ENCODE measurements at regions not wholly inside any gene's neighbourhood (a gene's known extent, or its start where the extent isn't known, plus 50 kb on each side); places are given as distances from the start of the nearest gene placed in this dataset.

- no peak for TF ChIP-seq HOXA7 (CRISPR knock-in tag; IDR thresholded peaks at IDR 0.05)
- TF ChIP-seq FOSB (CRISPR knock-in tag; IDR thresholded peaks at IDR 0.05) = no peak
- TF ChIP-seq FOSL2 (IDR thresholded peaks at IDR 0.05) = no peak
- no peak for TF ChIP-seq FOSL2 (CRISPR knock-in tag; IDR thresholded peaks at IDR 0.05)
- no peak for TF ChIP-seq HES2 (IDR thresholded peaks at IDR 0.05)
- no peak for TF ChIP-seq JUNB (IDR thresholded peaks at IDR 0.05)
- TF ChIP-seq EHF (CRISPR knock-in tag; IDR thresholded peaks at IDR 0.05) = no peak
- TF ChIP-seq NR3C1 (IDR thresholded peaks at IDR 0.05) = no peak
- Histone ChIP-seq H3K4me3 (no peak overlapping the region), H3K4me1 (no peaks in the 10 kb centered on the region), H3K4me2 (no peak overlapping the region), H3K9me3 (no peaks in the 10 kb centered on the region), H3K27ac (no peak overlapping the region)
- POLR2A ChIA-PET = no interaction called here
- no peak for FAIRE-seq
- CTCF ChIA-PET = no interaction called here
- 8% methylated on average over 6 of the region's 6 CpGs for WGBS (ENCODE audit: missing lambda C conversion rate)
- DNase-seq (ENCODE audit: low read depth in 1 of 2, low spot score in 1 of 2) = no peak
- no peak for ATAC-seq
Measured at GRCh38 chr5:4373051-4373820, 766.9 kb upstream of the ADAMTS16 start.

DNA sequence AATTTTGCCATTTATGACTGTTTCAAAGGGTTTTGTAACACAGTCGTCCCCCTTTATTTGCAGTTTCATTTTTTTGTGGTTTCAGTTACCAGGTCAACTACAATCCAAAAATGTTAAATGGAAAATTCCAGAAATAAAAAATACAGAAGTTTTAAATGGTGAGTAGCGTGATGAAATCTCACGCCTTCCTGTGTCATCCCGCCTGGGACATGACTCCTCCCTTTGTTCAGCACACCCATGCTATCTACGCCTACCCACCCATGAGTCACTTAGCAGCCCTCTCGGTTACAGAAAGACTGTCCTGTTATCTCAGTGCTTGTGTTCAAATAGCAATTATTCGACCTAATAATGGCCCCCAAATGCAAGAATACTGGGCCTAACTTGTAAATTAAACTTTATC lies 765.3 kb upstream of the ADAMTS16 start:
- TF ChIP-seq TP53 (CRISPR knock-in tag; IDR thresholded peaks at IDR 0.05) = no peak
- TF ChIP-seq PHF8 (IDR thresholded peaks at IDR 0.05; ENCODE audit: borderline replicate concordance, low read depth) = no peak
- TF ChIP-seq ZFP36 (IDR thresholded peaks at IDR 0.05; ENCODE audit: borderline replicate concordance, partially characterized antibody) = no peak
- TF ChIP-seq FOSL2 (IDR thresholded peaks at IDR 0.05) = no peak
- no peak for TF ChIP-seq FOSL2 (CRISPR knock-in tag; IDR thresholded peaks at IDR 0.05)
- no peak for TF ChIP-seq RCOR1 (IDR thresholded peaks at IDR 0.05; ENCODE audit: low read depth, low read length)
- no peak for TF ChIP-seq REST (IDR thresholded peaks at IDR 0.05)
- TF ChIP-seq EHMT2 (IDR thresholded peaks at IDR 0.05; ENCODE audit: low read depth) = no peak
- TF ChIP-seq GATA3 (IDR thresholded peaks at IDR 0.05; ENCODE audit: borderline replicate concordance) = no peak
- ATAC-seq (no peak), FAIRE-seq (no peak), DNase-seq (ENCODE audit: low read depth in 1 of 2, low spot score in 1 of 2) (peak in 1 of 2 experiments; percentile 1)
- POLR2A ChIA-PET = no interaction called here
- no peaks in the 10 kb centered on the region for H3K4me1 ChIP-seq
- H3K4me2 ChIP-seq = no peak overlapping the region
- WGBS (ENCODE audit: missing lambda C conversion rate) = 3% methylated on average over 7 of the region's 7 CpGs
- CTCF ChIA-PET = no interaction called here
- H3K27ac ChIP-seq = no peak overlapping the region
- H3K4me3 ChIP-seq = no peak overlapping the region
- H3K9me3 ChIP-seq = no peaks in the 10 kb centered on the region

DNA sequence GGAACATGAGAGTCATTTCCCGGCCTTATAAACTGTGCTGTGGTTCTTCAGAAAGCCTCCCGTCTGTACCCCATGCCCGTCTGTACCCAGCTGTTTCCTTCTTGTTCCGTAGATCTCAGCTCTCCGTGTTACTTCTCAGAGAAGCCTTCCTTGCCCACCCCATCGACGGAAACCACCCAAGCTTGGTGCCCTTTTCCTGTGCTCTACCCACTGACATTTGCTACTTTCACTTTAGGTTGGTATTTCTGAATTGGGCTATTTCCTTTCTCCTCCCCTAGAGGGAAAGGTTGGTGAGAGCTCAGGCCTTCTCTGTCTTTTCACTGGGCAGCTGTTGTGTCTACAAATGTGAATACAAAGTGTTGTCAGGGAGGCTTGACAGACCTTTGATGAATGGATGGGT lies 764.5 kb upstream of the ADAMTS16 start:
- no peaks in the 10 kb centered on the region for H3K4me1 ChIP-seq
- DNase-seq (ENCODE audit: low read depth in 1 of 2, low spot score in 1 of 2) (no peak), ATAC-seq (no peak), FAIRE-seq (no peak)
- POLR2A ChIA-PET = no interaction called here
- H3K9me3 ChIP-seq = no peaks in the 10 kb centered on the region
- WGBS (ENCODE audit: missing lambda C conversion rate) = 8% methylated on average over 7 of the region's 7 CpGs
- TF ChIP-seq SMC3 (IDR thresholded peaks at IDR 0.05) = no peak
- no peak for TF ChIP-seq POLR2AphosphoS2 (conservative IDR thresholded peaks at IDR 0.05; ENCODE audit: low read length)
- TF ChIP-seq ZFP36 (IDR thresholded peaks at IDR 0.05; ENCODE audit: borderline replicate concordance, partially characterized antibody) = no peak
- H3K27ac ChIP-seq = no peak overlapping the region
- H3K4me3 ChIP-seq = no peak overlapping the region
- H3K4me2 ChIP-seq = no peak overlapping the region
- CTCF ChIA-PET = no interaction called here

DNA sequence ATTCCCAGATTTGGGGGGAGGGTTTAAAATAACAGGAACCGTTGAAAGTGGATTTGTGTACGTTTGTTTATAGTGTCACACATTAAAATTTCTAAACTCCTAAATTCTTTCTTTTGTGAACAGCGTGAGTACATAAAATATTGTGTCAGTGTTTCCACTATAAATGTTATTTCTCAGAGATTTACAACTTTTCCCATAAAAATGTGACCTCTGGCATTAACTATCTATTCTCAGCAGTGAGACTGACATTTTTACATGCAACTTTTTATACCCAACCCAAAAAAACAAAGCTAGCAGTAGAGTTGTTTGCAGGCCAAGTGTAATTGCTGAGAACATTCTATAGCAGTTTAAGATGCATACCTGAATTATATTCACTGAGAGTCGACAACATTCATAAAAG lies 757.0 kb upstream of the ADAMTS16 start:
- Histone ChIP-seq H3K4me2 (no peak overlapping the region), H3K4me1 (no peaks in the 10 kb centered on the region), H3K4me3 (no peak overlapping the region), H3K9me3 (no peaks in the 10 kb centered on the region), H3K27ac (no peak overlapping the region)
- POLR2A ChIA-PET = no interaction called here
- ATAC-seq (no peak), FAIRE-seq (no peak), DNase-seq (ENCODE audit: low read depth in 1 of 2, low spot score in 1 of 2) (no peak)
- 2% methylated on average over 4 of the region's 4 CpGs for WGBS (ENCODE audit: missing lambda C conversion rate)
- CTCF ChIA-PET = no interaction called here
- no peak for TF ChIP-seq BHLHE40 (IDR thresholded peaks at IDR 0.05; ENCODE audit: low read depth, low read length)
- no peak for TF ChIP-seq NR3C1 (IDR thresholded peaks at IDR 0.05)
- no peak for TF ChIP-seq MAFK (IDR thresholded peaks at IDR 0.05; ENCODE audit: partially characterized antibody)
- no peak for TF ChIP-seq CHD2 (IDR thresholded peaks at IDR 0.05; ENCODE audit: low read length, partially characterized antibody)
- TF ChIP-seq EHF (CRISPR knock-in tag; IDR thresholded peaks at IDR 0.05) = no peak
- no peak for TF ChIP-seq ZC3H11A (IDR thresholded peaks at IDR 0.05)
- no peak for TF ChIP-seq POLR2A (IDR thresholded peaks at IDR 0.05; ENCODE audit: low read length)
- TF ChIP-seq CBX8 (IDR thresholded peaks at IDR 0.05) = no peak
- TF ChIP-seq PHF8 (IDR thresholded peaks at IDR 0.05; ENCODE audit: borderline replicate concordance, low read depth) = no peak
- no peak for TF ChIP-seq RAD21 (conservative IDR thresholded peaks at IDR 0.05 in 1 of 2, IDR thresholded peaks at IDR 0.05 in 1 of 2)
- TF ChIP-seq ESRRA (IDR thresholded peaks at IDR 0.05; ENCODE audit: borderline replicate concordance, low read length) = no peak
- TF ChIP-seq USF2 (IDR thresholded peaks at IDR 0.05) = no peak
- no peak for TF ChIP-seq CEBPB (IDR thresholded peaks at IDR 0.05)
- TF ChIP-seq HOXA7 (CRISPR knock-in tag; IDR thresholded peaks at IDR 0.05) = no peak
- TF ChIP-seq, protein P1, sequence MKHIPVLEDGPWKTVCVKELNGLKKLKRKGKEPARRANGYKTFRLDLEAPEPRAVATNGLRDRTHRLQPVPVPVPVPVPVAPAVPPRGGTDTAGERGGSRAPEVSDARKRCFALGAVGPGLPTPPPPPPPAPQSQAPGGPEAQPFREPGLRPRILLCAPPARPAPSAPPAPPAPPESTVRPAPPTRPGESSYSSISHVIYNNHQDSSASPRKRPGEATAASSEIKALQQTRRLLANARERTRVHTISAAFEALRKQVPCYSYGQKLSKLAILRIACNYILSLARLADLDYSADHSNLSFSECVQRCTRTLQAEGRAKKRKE (CRISPR knock-in tag; IDR thresholded peaks at IDR 0.05; ENCODE audit: low read depth) = no peak
